GM12878 (cell line): ENCODE measurements at regions not wholly inside any gene's neighbourhood (a gene's known extent, or its start where the extent isn't known, plus 50 kb on each side); places are given as distances from the start of the nearest gene placed in this dataset.

ENCODE experiments used
- ATAC-seq: fragments of 200-7000 bp; cut with Tn5 transposase; 3 replicates; pipeline ENCODE4 v1.9.1; 2020; ENCODE audit warnings: mild to moderate bottlenecking, moderate library complexity
- BruUV-seq: library from RNA; stranded (reverse); fragments of 400-500 nt; replicated peaks from 2 replicates; lab custom pipeline; 2021; lab: Mats Ljungman, UMichigan
- CTCF ChIA-PET: fragments of 300-600 bp; sonication (Branson Sonifier 250); formaldehyde crosslinking; extraction: SDS; loops from one replicate; lab custom pipeline; 2021; ENCODE audit warnings: inconsistent platforms; lab: Yijun Ruan, JAX
- POLR2A ChIA-PET: fragments of 350-600 bp; formaldehyde crosslinking; extraction: SDS; loops from one replicate; lab custom pipeline; 2021; ENCODE audit warnings: inconsistent platforms; lab: Charles Lee
- RAD21 ChIA-PET: fragments of 300-600 bp; sonication (Branson Sonifier 250); formaldehyde crosslinking; loops from one replicate; lab custom pipeline; 2023; ENCODE audit warnings: antibody characterized with exemption; ENCODE audit not compliant: unreplicated experiment; lab: Charles Lee
- SMC1A ChIA-PET: fragments of 300-600 bp; sonication (Branson Sonifier 250); formaldehyde crosslinking; loops from one replicate; lab custom pipeline; 2023; ENCODE audit not compliant: unreplicated experiment, uncharacterized antibody; lab: Charles Lee
- DNase-seq: peaks from one replicate; pipeline ENCODE4 v3.0.0-alpha.2; 2011; ENCODE audit warnings: low read depth, low spot score
- FAIRE-seq: peaks from 3 replicates; lab custom pipeline; 2011; peaks lifted over from hg19 to GRCh38; lab: Jason Lieb, UNC
- H2AFZ ChIP-seq: 2 replicates; pipeline ENCODE4 v1.6.0; 2011; ENCODE audit warnings: low read depth, low read length, control low read depth; ENCODE audit not compliant: control insufficient read depth
- H3K27ac ChIP-seq: 2 replicates; pipeline ENCODE4 v1.5.1; 2011; ENCODE audit warnings: control low read depth; ENCODE audit not compliant: control insufficient read depth, insufficient read depth
- H3K27me3 ChIP-seq, 2 experiments: replicated peaks in 1 of 2; 2 replicates each; pipeline versions ENCODE4 v1.6.0 to v1.6.1; 2011; ENCODE audit warnings: low read length in 1 of 2; ENCODE audit not compliant: control insufficient read depth in 2 of 2, insufficient read depth in 2 of 2
- H3K36me3 ChIP-seq, 2 experiments: 2 replicates each; pipeline ENCODE4 v1.5.1; 2011; ENCODE audit warnings: low read length in 1 of 2; ENCODE audit not compliant: control insufficient read depth in 2 of 2, insufficient read depth in 2 of 2
- H3K4me1 ChIP-seq: 2 replicates; pipeline ENCODE4 v1.6.1; 2011; ENCODE audit warnings: mild to moderate bottlenecking, low read length, moderate library complexity, mixed read lengths; ENCODE audit not compliant: control insufficient read depth, insufficient read depth
- H3K4me2 ChIP-seq: 2 replicates; pipeline ENCODE4 v1.6.0; 2011; ENCODE audit warnings: control low read depth; ENCODE audit not compliant: control insufficient read depth, insufficient read depth
- H3K4me3 ChIP-seq: fragments of 200-600 bp; sonication (generic); 2 replicates; pipeline ENCODE4 v1.5.1; 2016
- H3K79me2 ChIP-seq: 2 replicates; pipeline ENCODE4 v1.6.0; 2011; ENCODE audit warnings: low read length; ENCODE audit not compliant: control insufficient read depth, insufficient read depth
- H3K9ac ChIP-seq: 2 replicates; pipeline ENCODE4 v1.8.0; 2011; ENCODE audit warnings: low read length, control low read depth, mixed read lengths; ENCODE audit not compliant: control insufficient read depth, insufficient read depth
- H3K9me3 ChIP-seq: replicated peaks from 3 replicates; pipeline ENCODE4 v1.5.1; 2011; ENCODE audit warnings: mild to moderate bottlenecking, low read length; ENCODE audit not compliant: control insufficient read depth, insufficient read depth
- H4K20me1 ChIP-seq: 2 replicates; pipeline ENCODE4 v1.6.0; 2011; ENCODE audit not compliant: control insufficient read depth, insufficient read depth
- ATF7 ChIP-seq: fragments of 450-650 bp; IDR thresholded peaks from 2 replicates; pipeline ENCODE4 v1.6.1; 2016; ENCODE audit warnings: low read depth, mild to moderate bottlenecking
- CBX3 ChIP-seq: fragments of 200-600 bp; sonication (generic); IDR thresholded peaks from 2 replicates; pipeline ENCODE4 v1.6.1; 2016; ENCODE audit warnings: low read depth, borderline replicate concordance
- CHD1 ChIP-seq: IDR thresholded peaks from 2 replicates; pipeline ENCODE4 v1.6.1; 2012; ENCODE audit warnings: low read depth, low read length, improper control_type of control experiment
- FOS ChIP-seq: IDR thresholded peaks from 3 replicates; pipeline ENCODE4 v1.6.1; 2011; ENCODE audit warnings: borderline replicate concordance; ENCODE audit not compliant: insufficient read length; ENCODE audit errors: extremely low read depth
- NKRF ChIP-seq: fragments of 450-650 bp; conservative IDR thresholded peaks from 2 replicates; pipeline ENCODE4 v1.6.1; 2017; ENCODE audit warnings: mild to moderate bottlenecking, moderate library complexity
- PAX5 ChIP-seq: IDR thresholded peaks from 2 replicates; pipeline ENCODE4 v1.6.1; 2011; ENCODE audit warnings: low read depth, low read length, borderline replicate concordance
- ZBTB4 ChIP-seq: fragments of 450-650 bp; formaldehyde crosslinking; IDR thresholded peaks from 2 replicates; pipeline ENCODE4 v1.4.0; 2022; ENCODE audit warnings: mild to moderate bottlenecking, moderate library complexity
- WGBS: methylation state at CpG from one replicate; pipeline ENCODE4 v1.1.6; 2016; ENCODE audit warnings: low lambda C conversion rate; ENCODE audit not compliant: insufficient replicate concordance, insufficient coverage; ENCODE audit errors: missing lambda C conversion rate; 5-methylcytosine and 5-hydroxymethylcytosine counted together
- in situ Hi-C: fragments of 300-500 bp; cut with MboI; formaldehyde crosslinking; loops from 9 replicates; pipeline ENCODE4 v1.14.3; 2018; ENCODE audit warnings: mixed read lengths
- intact Hi-C: fragments of 100-400 bp; cut with micrococcal nuclease; formaldehyde crosslinking; loops from one replicate; pipeline ENCODE4 v1.14.2; 2022; ENCODE audit not compliant: unreplicated experiment

GRCh38 chr7:9960460-9960859 is 1013.2 kb upstream of the PHF14 start (continued):
- TF ChIP-seq ZBTB4 (CRISPR knock-in tag) (no peak), FOS (no peak), NKRF (no peak), CBX3 (no peak), ATF7 (no peak)

GRCh38 chr7:9961161-9961922 is 1012.3 kb upstream of the PHF14 start:
- H3K4me2 ChIP-seq, result no peak overlapping the region
- ChIA-PET POLR2A (no interaction called here), SMC1A (no interaction called here), RAD21 (no interaction called here), CTCF (no interaction called here)
- H4K20me1 ChIP-seq, result no peaks in the 10 kb centered on the region
- no peak overlapping the region for H3K27ac ChIP-seq
- WGBS, result 20% methylated on average over 5 of the region's 5 CpGs
- TF ChIP-seq CHD1 (no peak), PAX5 (no peak)
- H3K9ac ChIP-seq, result no peak overlapping the region
- intact Hi-C loops (no loop called here), in situ Hi-C loops (no loop called here)
- DNase-seq (no peak), FAIRE-seq (no peak), ATAC-seq (no peak)
- no peaks in the 10 kb centered on the region for H3K36me3 ChIP-seq
- H3K4me1 ChIP-seq, result no peaks in the 10 kb centered on the region
- H3K27me3 ChIP-seq, result no peaks in the 10 kb centered on the region
- no peaks in the 10 kb centered on the region for H3K79me2 ChIP-seq
- no peak overlapping the region for H2AFZ ChIP-seq
- H3K9me3 ChIP-seq, result no peaks in the 10 kb centered on the region
- H3K4me3 ChIP-seq, result no peak overlapping the region
- BruUV-seq, result no TSS peak
